H1 (cell line): ENCODE measurements at regions not wholly inside any gene's neighbourhood (a gene's known extent, or its start where the extent isn't known, plus 50 kb on each side); places are given as distances from the start of the nearest gene placed in this dataset.

ENCODE experiments used
- CBX5 ChIP-seq: fragments of 300-800, 300-1000 bp; sonication (generic); IDR thresholded peaks from 2 replicates; pipeline ENCODE4 v1.7.1; 2016; ENCODE audit warnings: antibody characterized with exemption, low read length, low read depth
- CHD1 ChIP-seq: IDR thresholded peaks from 2 replicates; pipeline ENCODE4 v1.6.1; 2012; ENCODE audit warnings: low read depth, low read length, improper control_type of control experiment
- GABPA ChIP-seq: IDR thresholded peaks from 2 replicates; pipeline ENCODE4 v1.6.1; 2011; ENCODE audit warnings: mild to moderate bottlenecking, low read length, moderate library complexity, borderline replicate concordance; ENCODE audit not compliant: insufficient read depth
- HDAC6 ChIP-seq: IDR thresholded peaks from one replicate; pipeline ENCODE4 v1.7.1; 2012; ENCODE audit warnings: low read depth, mild to moderate bottlenecking, inconsistent platforms, low read length, moderate library complexity

DNA sequence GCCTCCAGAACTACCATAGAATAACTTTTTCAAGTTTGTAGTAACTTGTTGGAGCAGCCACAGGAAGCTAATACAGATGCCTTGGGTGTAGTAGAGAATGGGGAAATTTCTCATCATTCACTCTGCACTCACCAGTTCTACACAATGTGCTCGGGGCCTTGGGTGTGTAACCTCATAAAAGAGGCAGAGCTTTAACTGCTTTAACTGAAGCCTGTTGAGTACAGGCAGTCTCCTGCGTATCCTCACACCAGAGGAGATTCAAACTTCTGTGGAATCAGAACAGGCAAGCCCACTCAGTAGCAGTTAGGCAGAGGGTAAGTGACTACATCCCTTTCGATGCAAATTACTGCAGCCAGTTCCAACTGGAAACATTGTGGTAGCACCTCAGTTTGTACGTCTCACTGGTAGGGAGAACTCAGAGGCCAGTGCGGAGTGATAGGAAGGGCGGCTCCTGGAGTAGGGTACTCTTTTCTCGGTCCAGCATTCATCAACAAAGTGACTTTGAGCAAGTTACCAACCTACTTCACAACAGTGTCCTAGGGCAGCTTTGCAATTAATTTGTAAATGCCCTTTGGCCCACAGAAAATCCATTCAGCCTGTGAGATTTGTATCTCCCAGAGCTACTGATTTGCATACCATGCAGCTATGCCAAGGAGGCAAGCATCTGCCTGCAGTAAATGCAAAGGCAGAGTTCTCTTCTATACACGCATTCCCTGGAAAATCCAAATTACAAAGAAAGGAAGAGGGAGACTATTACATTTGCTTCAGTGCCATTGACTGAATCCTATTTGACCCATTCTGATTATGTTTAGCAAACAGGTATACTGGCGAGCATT, 904.3 kb downstream of the DIAPH3 start (continued):
- TF ChIP-seq CHD1 (no peak), GABPA (no peak), HDAC6 (no peak), CBX5 (no peak)
